HCT116 (cell line): ENCODE measurements at regions not wholly inside any gene's neighbourhood (a gene's known extent, or its start where the extent isn't known, plus 50 kb on each side); places are given as distances from the start of the nearest gene placed in this dataset.

Experiments
- ATAC-seq: fragments of 200-7000 bp; cut with Tn5 transposase; 2 replicates; pipeline ENCODE4 v1.9.1; 2020; ENCODE audit warnings: mild to moderate bottlenecking, moderate library complexity
- BruUV-seq: library from RNA; stranded (reverse); fragments of 400-500 nt; replicated peaks from 2 replicates; lab custom pipeline; 2021; lab: Mats Ljungman, UMichigan
- CTCF ChIA-PET: fragments of 300-600 bp; sonication (Branson Sonifier 250); formaldehyde crosslinking; loops from one replicate; lab custom pipeline; 2021; ENCODE audit warnings: antibody characterized with exemption; lab: Charles Lee
- POLR2A ChIA-PET: fragments of 300-600, 350-600 bp; sonication (Branson Sonifier 250); formaldehyde crosslinking; loops from one replicate; lab custom pipeline; 2021; ENCODE audit warnings: antibody characterized with exemption; lab: Charles Lee
- RAD21 ChIA-PET, 2 experiments: fragments of 300-600 bp; sonication (Branson Sonifier 250); formaldehyde crosslinking; loops; one replicate each; lab custom pipeline; 2023; ENCODE audit warnings: low total read pairs in 2 of 2; ENCODE audit not compliant: uncharacterized antibody in 2 of 2, unreplicated experiment in 2 of 2, low non-redundant PET in 1 of 2; lab: Charles Lee
- DNase-seq: peaks from one replicate; pipeline ENCODE4 v3.0.0-alpha.2; 2010; ENCODE audit warnings: low read depth, low spot score
- H2AFZ ChIP-seq: fragments of 200-600 bp; shearing (Covaris generic), sonication (generic); 2 replicates; pipeline ENCODE4 v1.6.1; 2017; ENCODE audit warnings: low read depth, mixed run types, mixed read lengths, antibody characterized with exemption, low read length; ENCODE audit not compliant: poor library complexity, severe bottlenecking
- H3K27ac ChIP-seq: 2 replicates; pipeline ENCODE4 v1.5.1; 2012; ENCODE audit warnings: low read depth, low read length
- H3K27me3 ChIP-seq: fragments of 200-600 bp; sonication (generic); 2 replicates; pipeline ENCODE4 v1.6.1; 2016; ENCODE audit warnings: mixed run types, low read length, mixed read lengths; ENCODE audit not compliant: insufficient read depth
- H3K36me3 ChIP-seq, 2 experiments: fragments of 200-500 bp in 1 of 2; fragments of 200-600 bp in 1 of 2; sonication (Bioruptor generic) in 1 of 2; sonication (generic) in 1 of 2; 2 replicates each; pipeline versions ENCODE4 v1.5.1 to v1.6.1; 2014 to 2016; ENCODE audit warnings: low read length in 2 of 2, inconsistent platforms in 1 of 2, mixed read lengths in 1 of 2, mixed run types in 1 of 2; ENCODE audit not compliant: insufficient read depth in 2 of 2, control insufficient read depth in 1 of 2
- H3K4me1 ChIP-seq, 2 experiments: fragments of 200-600 bp in 1 of 2; sonication (generic) in 1 of 2; 2 replicates each; pipeline versions ENCODE4 v1.5.1 to v1.6.1; 2012 to 2017; ENCODE audit warnings: low read length in 2 of 2, inconsistent platforms in 1 of 2, mild to moderate bottlenecking in 1 of 2, mixed read lengths in 1 of 2, mixed run types in 1 of 2, moderate library complexity in 1 of 2; ENCODE audit not compliant: insufficient read depth in 2 of 2, control insufficient read depth in 1 of 2
- H3K4me2 ChIP-seq: fragments of 200-600 bp; sonication (generic); 2 replicates; pipeline ENCODE4 v1.6.1; 2017; ENCODE audit warnings: mixed run types, low read length, mixed read lengths
- H3K4me3 ChIP-seq, 2 experiments: fragments of 200-600 bp in 1 of 2; sonication (generic) in 1 of 2; replicated peaks in 1 of 2; 2 replicates each; pipeline ENCODE4 v1.5.1; 2011 to 2016; ENCODE audit warnings: low read length in 2 of 2, control low read depth in 1 of 2, low read depth in 1 of 2, mild to moderate bottlenecking in 1 of 2, mixed read lengths in 1 of 2, mixed run types in 1 of 2
- H3K79me2 ChIP-seq: fragments of 200-600 bp; sonication (generic); 2 replicates; pipeline ENCODE4 v1.6.1; 2017; ENCODE audit warnings: mild to moderate bottlenecking, mixed run types, low read length, moderate library complexity, mixed read lengths; ENCODE audit not compliant: insufficient read depth
- H3K9ac ChIP-seq: fragments of 200-600 bp; sonication (generic); 2 replicates; pipeline ENCODE4 v1.6.1; 2016; ENCODE audit warnings: low read length, mixed read lengths
- H3K9me2 ChIP-seq: fragments of 200-600 bp; sonication (generic), shearing (Covaris generic); 2 replicates; pipeline ENCODE4 v1.6.1; 2017; ENCODE audit warnings: mixed run types, mild to moderate bottlenecking, moderate library complexity; ENCODE audit not compliant: insufficient read depth
- H3K9me3 ChIP-seq, 2 experiments: fragments of 200-500 bp in 1 of 2; fragments of 200-600 bp in 1 of 2; sonication (Bioruptor generic) in 1 of 2; sonication (generic) in 1 of 2; 2 replicates each; pipeline ENCODE4 v1.6.1; 2014 to 2017; ENCODE audit warnings: low read length in 2 of 2, mixed read lengths in 2 of 2, inconsistent platforms in 1 of 2, low read depth in 1 of 2, mild to moderate bottlenecking in 1 of 2, mixed run types in 1 of 2, moderate library complexity in 1 of 2; ENCODE audit not compliant: control insufficient read depth in 1 of 2, insufficient read depth in 1 of 2
- H4K20me1 ChIP-seq: fragments of 200-600 bp; sonication (generic), shearing (Covaris generic); 2 replicates; pipeline ENCODE4 v1.6.1; 2017; ENCODE audit warnings: mixed run types, mild to moderate bottlenecking, moderate library complexity; ENCODE audit not compliant: insufficient read depth
- CBX3 ChIP-seq: IDR thresholded peaks from 2 replicates; pipeline ENCODE4 v1.6.1; 2012; ENCODE audit warnings: low read depth
- CEBPB ChIP-seq: IDR thresholded peaks from 2 replicates; pipeline ENCODE4 v1.6.1; 2012; ENCODE audit warnings: low read depth
- ELF1 ChIP-seq: IDR thresholded peaks from 2 replicates; pipeline ENCODE4 v1.6.1; 2012; ENCODE audit warnings: low read depth, borderline replicate concordance
- JUND ChIP-seq: IDR thresholded peaks from 2 replicates; pipeline ENCODE4 v1.6.1; 2012
- POLR2A ChIP-seq: IDR thresholded peaks from 2 replicates; pipeline ENCODE4 v1.7.0; 2011; ENCODE audit warnings: borderline replicate concordance; ENCODE audit not compliant: insufficient read depth, insufficient read length; ENCODE audit errors: extremely low read depth
- POLR2AphosphoS5 ChIP-seq: IDR thresholded peaks from 2 replicates; pipeline ENCODE4 v1.6.1; 2011; ENCODE audit warnings: mild to moderate bottlenecking, low read depth, low read length, moderate library complexity
- RAD21 ChIP-seq: IDR thresholded peaks from 2 replicates; pipeline ENCODE4 v1.6.1; 2012; ENCODE audit warnings: low read depth, mild to moderate bottlenecking
- SIN3A ChIP-seq: IDR thresholded peaks from 2 replicates; pipeline ENCODE4 v1.6.1; 2012; ENCODE audit warnings: low read depth
- SP1 ChIP-seq: IDR thresholded peaks from 2 replicates; pipeline ENCODE4 v1.6.1; 2012; ENCODE audit warnings: low read depth
- TCF7L2 ChIP-seq: IDR thresholded peaks from 2 replicates; pipeline ENCODE4 v1.7.0; 2011; ENCODE audit warnings: borderline replicate concordance, inconsistent platforms; ENCODE audit not compliant: insufficient read depth, insufficient read length; ENCODE audit errors: extremely low read depth
- YY1 ChIP-seq: IDR thresholded peaks from 2 replicates; pipeline ENCODE4 v1.6.1; 2011; ENCODE audit warnings: low read length, low read depth, moderate library complexity, mild to moderate bottlenecking; ENCODE audit not compliant: insufficient replicate concordance; ENCODE audit errors: extremely low read depth
- ZFX ChIP-seq: fragments of 450-650 bp; IDR thresholded peaks from 2 replicates; pipeline ENCODE4 v1.6.1; 2017
- intact Hi-C: fragments of 100-400 bp; cut with micrococcal nuclease; formaldehyde crosslinking; loops from 2 replicates; pipeline ENCODE4 v1.10.0; 2022
- TF ChIP-seq, protein P1 (sequence below), 3 experiments: fragments of 200-600 bp in 1 of 3; sonication (generic) in 1 of 3; IDR thresholded peaks in 2 of 3; conservative IDR thresholded peaks in 1 of 3; 2 replicates each; pipeline ENCODE4 v1.5.1; 2012 to 2017; ENCODE audit warnings: low read depth in 2 of 3, low read length in 2 of 3, antibody characterized with exemption in 1 of 3, borderline replicate concordance in 1 of 3, control low read depth in 1 of 3, mild to moderate bottlenecking in 1 of 3, mixed read lengths in 1 of 3, mixed run types in 1 of 3, moderate library complexity in 1 of 3; ENCODE audit not compliant: insufficient read depth in 1 of 3
- TF ChIP-seq, protein P2 (sequence below): IDR thresholded peaks from 2 replicates; pipeline ENCODE4 v1.6.1; 2012

DNA sequence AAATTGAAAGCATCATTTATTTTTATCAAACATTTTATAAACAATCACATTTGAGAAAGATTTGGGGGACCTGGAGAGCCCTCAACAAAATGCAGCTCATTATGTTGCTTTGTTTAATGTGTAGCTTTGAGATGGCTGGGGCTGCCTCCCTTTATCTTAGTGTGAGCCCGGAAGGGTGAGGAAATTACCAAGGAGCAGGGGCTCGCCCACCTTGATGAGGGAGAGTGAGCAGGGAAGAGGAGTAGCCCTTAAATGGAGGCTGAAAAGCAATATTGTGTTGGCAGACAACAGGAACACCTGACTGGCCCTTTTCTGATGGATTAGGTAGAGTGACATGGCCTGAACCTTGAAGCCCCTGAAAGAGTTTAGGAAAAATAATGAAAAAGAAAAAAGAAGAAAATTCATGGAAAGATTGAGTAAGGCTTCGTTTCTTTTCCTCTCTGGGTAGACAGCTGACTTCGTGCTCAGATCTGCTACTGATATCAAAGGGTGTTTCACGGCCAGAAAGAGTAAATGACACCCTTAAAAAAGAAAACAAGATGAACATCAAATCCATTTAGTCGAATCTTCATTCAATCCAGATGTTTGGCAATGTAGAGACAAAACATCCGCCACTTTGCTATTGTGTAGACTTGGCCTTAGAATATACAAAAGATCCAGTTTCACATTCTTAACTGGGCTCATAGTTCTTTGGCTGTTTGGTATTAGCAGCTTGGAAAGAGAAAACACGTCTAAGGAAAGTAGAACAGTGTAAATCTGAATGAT, 206.5 kb upstream of the TCF4 start:
- H4K20me1 ChIP-seq, result no peaks in the 10 kb centered on the region
- no peak overlapping the region for H3K4me3 ChIP-seq
- ChIA-PET RAD21 (no interaction called here), CTCF (no interaction called here), POLR2A (no interaction called here)
- no peak for TF ChIP-seq POLR2AphosphoS5
- TF ChIP-seq, protein P1, sequence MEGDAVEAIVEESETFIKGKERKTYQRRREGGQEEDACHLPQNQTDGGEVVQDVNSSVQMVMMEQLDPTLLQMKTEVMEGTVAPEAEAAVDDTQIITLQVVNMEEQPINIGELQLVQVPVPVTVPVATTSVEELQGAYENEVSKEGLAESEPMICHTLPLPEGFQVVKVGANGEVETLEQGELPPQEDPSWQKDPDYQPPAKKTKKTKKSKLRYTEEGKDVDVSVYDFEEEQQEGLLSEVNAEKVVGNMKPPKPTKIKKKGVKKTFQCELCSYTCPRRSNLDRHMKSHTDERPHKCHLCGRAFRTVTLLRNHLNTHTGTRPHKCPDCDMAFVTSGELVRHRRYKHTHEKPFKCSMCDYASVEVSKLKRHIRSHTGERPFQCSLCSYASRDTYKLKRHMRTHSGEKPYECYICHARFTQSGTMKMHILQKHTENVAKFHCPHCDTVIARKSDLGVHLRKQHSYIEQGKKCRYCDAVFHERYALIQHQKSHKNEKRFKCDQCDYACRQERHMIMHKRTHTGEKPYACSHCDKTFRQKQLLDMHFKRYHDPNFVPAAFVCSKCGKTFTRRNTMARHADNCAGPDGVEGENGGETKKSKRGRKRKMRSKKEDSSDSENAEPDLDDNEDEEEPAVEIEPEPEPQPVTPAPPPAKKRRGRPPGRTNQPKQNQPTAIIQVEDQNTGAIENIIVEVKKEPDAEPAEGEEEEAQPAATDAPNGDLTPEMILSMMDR (IDR thresholded peaks at IDR 0.05 in 2 of 3, conservative IDR thresholded peaks at IDR 0.05 in 1 of 3; ENCODE audit: borderline replicate concordance in 1 of 3, insufficient read depth in 1 of 3, low read depth in 2 of 3, low read length in 2 of 3), result no peak
- no peak for TF ChIP-seq JUND
- no peak for TF ChIP-seq RAD21
- no peaks in the 10 kb centered on the region for H3K36me3 ChIP-seq
- H3K4me2 ChIP-seq, result no peak overlapping the region
- no peaks in the 10 kb centered on the region for H3K79me2 ChIP-seq
- H3K4me1 ChIP-seq, result no peaks in the 10 kb centered on the region
- ATAC-seq, result no peak
- H3K27ac ChIP-seq, result no peak overlapping the region
- intact Hi-C loops, result no loop called here
- no peaks in the 10 kb centered on the region for H3K9me2 ChIP-seq
- no TSS peak for BruUV-seq
- no peak for DNase-seq
- no peak overlapping the region for H2AFZ ChIP-seq
- no peaks in the 10 kb centered on the region for H3K27me3 ChIP-seq
- H3K9ac ChIP-seq, result no peak overlapping the region
- peaks cover 5 to 12% of the 10 kb centered on the region in 2 experiments; a peak in 2 of 4 replicates for H3K9me3 ChIP-seq

DNA sequence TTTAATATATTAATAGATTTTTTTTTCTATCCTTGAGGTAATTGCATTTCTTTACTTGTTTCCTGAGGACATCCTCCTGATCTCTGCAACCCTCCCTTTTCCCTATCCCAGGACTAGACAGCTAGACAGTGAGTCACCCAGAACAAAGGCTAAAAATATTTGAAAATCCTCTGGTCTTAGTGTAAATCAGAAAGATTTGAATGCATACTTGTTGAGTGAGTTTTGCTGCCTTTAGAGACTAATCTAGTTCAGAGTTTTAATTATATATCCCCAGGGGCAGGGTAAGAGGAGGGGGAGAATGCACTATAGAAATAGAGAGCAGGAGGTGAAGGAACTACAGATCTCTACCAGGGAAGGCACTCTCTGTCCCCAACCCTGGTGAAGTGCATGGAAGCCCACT, 202.3 kb upstream of the TCF4 start:
- DNase-seq (no peak), ATAC-seq (no peak)
- H3K9ac ChIP-seq, result no peak overlapping the region
- no peaks in the 10 kb centered on the region for H4K20me1 ChIP-seq
- ChIA-PET RAD21 (no interaction called here), CTCF (no interaction called here), POLR2A (no interaction called here)
- H3K27ac ChIP-seq, result no peak overlapping the region
- no TSS peak for BruUV-seq
- no peaks in the 10 kb centered on the region for H3K4me1 ChIP-seq
- intact Hi-C loops, result no loop called here
- H2AFZ ChIP-seq, result no peak overlapping the region
- H3K36me3 ChIP-seq, result no peaks in the 10 kb centered on the region
- no peaks in the 10 kb centered on the region for H3K79me2 ChIP-seq
- H3K4me2 ChIP-seq, result no peak overlapping the region
- no peaks in the 10 kb centered on the region for H3K9me2 ChIP-seq
- H3K4me3 ChIP-seq, result no peak overlapping the region
- H3K9me3 ChIP-seq, result peaks cover 15 to 29% of the 10 kb centered on the region in 2 experiments; a peak in 2 of 4 replicates
- H3K27me3 ChIP-seq, result no peaks in the 10 kb centered on the region
- no peak for TF ChIP-seq CBX3
- no peak for TF ChIP-seq TCF7L2
- TF ChIP-seq, protein P2, sequence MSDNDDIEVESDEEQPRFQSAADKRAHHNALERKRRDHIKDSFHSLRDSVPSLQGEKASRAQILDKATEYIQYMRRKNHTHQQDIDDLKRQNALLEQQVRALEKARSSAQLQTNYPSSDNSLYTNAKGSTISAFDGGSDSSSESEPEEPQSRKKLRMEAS, result no peak
- no peak for TF ChIP-seq POLR2A
- TF ChIP-seq, protein P1 (IDR thresholded peaks at IDR 0.05 in 2 of 3, conservative IDR thresholded peaks at IDR 0.05 in 1 of 3; ENCODE audit: borderline replicate concordance in 1 of 3, insufficient read depth in 1 of 3, low read depth in 2 of 3, low read length in 2 of 3), result no peak
- no peak for TF ChIP-seq SP1
- TF ChIP-seq SIN3A, result no peak
- TF ChIP-seq YY1, result no peak
- no peak for TF ChIP-seq RAD21
- no peak for TF ChIP-seq JUND
- no peak for TF ChIP-seq ELF1
- no peak for TF ChIP-seq CEBPB
- no peak for TF ChIP-seq POLR2AphosphoS5
- TF ChIP-seq ZFX, result no peak
